IPS-NIHi11 (cell line): ENCODE measurements at regions not wholly inside any gene's neighbourhood (a gene's known extent, or its start where the extent isn't known, plus 50 kb on each side); places are given as distances from the start of the nearest gene placed in this dataset.
"Not testable (repeated sequence)": the region's sequence is repeated elsewhere in the genome, so short reads cannot be mapped to it uniquely, and the experiment has no call there.

Experiments used
- DNase-seq: peaks from one replicate; pipeline ENCODE4 v3.0.0; 2012; ENCODE audit warnings: mixed read lengths, low spot score

DNA sequence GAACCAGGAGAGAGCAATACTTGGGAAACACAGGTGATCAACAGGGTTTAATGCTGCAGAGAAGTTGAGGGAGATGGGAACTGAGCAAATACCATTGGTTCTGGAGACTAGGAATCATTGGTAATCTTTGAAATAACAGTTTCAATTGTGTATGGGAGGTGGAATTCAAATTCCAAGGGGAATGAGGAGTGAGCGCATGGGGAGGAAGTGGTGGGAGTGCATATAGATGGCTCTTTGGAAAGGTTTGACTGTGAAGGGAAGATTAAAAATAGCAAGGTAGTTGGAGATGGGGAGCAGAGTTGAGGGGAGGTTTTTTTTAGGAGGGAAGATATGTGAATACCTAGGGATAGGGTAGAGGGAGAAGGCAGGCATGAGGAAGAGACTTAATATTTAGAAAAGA is 51.1 kb upstream of the ROPN1 start:
- no peak for DNase-seq

DNA sequence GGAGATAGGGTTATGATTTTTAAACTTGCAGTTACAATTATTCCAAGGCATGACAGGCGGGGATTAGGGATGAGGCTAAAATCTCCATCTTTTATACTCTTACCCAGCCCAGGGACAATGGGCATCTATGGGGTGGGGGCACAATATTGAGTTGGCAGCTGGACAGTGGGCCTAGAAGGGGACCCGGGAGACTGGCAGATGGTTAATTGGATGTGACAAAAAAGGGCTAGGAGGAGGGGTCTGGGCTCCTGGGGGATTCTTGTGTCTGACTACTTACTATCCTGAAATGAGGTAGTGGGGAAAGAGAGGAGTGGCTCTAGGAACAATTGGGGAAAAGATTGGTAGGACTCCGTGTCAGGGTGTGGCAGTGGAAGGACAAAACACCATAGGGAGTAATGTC is 53.0 kb upstream of the ROPN1 start:
- DNase-seq = no peak

GRCh38 chr3:124048967-124049798 is 57.3 kb upstream of the ROPN1 start:
- no peak for DNase-seq

- DNase-seq = no peak
Measured at GRCh38 chr3:124051636-124052035, 59.7 kb upstream of the ROPN1 start.

- no peak for DNase-seq
Measured at GRCh38 chr3:124053871-124054270, 61.9 kb upstream of the ROPN1 start.

DNA sequence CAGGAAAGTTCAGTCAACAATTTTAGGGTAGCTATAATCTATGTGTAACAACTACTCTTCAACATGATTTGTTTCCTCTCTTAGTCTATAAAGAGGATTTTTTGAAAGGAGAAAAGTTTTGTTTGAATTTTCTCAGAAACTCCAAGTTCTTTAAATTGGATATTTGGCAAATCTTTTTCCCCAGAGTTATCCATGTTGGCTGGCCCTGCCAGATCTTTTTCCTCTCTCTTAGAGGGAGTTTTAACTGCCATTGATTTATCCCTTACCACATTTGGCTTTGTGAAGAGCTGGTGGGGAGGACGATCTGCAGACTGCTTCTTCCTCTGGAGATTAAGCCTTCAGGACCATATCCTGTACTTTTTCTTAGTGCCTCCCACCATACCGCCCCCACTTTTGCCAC is 64.9 kb upstream of the ROPN1 start:
- no peak for DNase-seq

DNA sequence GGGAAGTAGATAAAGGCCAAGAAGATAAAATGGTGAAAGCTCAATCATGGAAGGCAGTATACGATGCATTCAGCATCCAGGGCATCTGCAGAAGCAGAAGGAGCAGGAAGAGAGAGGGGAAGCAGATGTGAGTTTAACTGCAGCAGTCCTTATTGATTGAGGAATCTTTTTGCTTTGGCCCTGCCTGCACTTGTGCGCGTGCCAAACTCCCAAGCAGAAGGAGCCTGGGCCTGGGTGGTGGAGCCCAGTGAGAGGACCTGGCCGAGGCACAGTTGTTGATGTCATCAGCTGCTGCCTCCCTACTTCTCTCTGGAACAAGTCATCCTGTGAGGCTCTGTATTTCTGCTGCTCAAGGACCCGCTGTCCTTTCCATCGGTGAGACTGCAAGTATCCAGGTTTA is 65.5 kb upstream of the ROPN1 start:
- no peak for DNase-seq

- no peak for DNase-seq
Measured at GRCh38 chr3:124059580-124059979, 67.7 kb upstream of the ROPN1 start.

DNA sequence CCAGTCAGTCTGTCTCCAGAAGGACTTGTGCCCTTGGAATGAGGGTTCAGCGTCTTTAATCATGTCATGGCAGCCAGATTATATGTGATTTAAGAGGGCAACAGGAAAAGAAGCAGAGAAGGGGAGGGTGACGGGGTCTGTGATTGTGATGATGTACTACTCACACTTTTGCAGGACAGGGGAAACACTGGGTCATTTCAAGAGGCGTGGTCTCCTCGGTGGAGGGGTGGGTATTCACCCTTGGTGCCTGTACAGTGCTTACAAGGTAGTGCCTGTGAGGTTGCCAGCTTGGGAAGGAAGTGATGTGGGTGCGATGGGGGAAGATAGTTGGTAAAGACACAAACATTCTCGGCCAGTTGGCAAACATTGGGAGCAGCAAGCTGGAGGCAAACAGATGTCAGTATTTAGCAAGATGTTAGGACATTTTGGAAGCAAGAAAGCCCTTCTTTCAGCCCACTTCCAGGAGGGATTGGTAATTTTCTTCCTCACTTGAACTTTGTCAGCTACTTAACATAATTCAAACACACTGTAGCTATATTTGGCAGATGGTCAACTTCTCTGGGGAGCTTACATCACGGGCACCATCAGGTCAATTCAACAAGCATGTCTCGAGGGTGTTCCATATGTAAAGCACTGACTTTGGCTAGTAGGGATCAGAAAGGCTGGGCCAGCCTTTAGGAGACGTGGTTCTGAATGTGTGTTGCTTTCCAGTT is 71.4 kb upstream of the ROPN1 start:
- DNase-seq = no peak

GRCh38 chr3:124064050-124064449 is 72.1 kb upstream of the ROPN1 start:
- no peak for DNase-seq

- not testable (repeated sequence) for DNase-seq
Measured at GRCh38 chr3:124066543-124066942, 74.6 kb upstream of the ROPN1 start.

- DNase-seq = not testable (repeated sequence)
Measured at GRCh38 chr3:124069706-124070105, 77.8 kb upstream of the ROPN1 start.

DNA sequence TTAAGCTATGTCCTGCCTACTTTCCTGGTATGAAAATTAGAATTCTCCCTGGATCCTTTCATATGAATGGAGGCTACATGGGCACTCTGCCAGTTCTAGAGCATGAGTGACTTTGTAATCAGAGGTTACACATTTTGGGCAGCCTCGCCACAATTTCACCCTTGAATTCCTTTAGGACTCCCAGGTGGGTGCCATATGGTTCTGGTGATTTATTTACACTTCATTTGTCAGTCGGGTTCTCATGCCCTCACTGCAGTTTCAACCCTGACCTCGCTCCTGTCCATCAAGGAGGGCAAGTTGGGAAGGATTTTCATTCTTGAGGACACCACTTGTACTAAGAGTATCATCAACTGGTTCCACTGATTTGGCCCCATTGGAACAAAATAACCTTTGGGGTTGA is 83.2 kb upstream of the ROPN1 start:
- not testable (repeated sequence) for DNase-seq

DNA sequence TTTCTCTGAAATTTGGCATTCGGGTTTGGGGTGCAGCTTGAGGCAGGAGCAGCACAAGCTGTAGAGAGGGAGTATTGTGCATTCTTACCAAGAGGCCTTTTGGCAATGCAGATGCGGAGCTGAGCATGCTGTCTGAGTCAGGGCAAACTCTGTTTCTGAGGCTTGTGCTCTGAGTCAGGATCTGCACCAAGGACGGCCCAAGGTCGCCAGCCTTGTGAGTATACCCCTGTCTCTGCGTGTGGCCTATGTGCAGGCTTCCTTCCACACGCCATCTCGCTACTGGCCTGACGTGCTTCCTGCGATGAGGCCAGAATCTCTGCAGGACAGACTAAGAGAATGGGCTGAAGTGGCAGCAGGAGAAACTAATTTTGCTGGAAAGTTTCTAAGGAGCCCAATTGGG is 83.8 kb upstream of the ROPN1 start:
- DNase-seq = no peak

DNA sequence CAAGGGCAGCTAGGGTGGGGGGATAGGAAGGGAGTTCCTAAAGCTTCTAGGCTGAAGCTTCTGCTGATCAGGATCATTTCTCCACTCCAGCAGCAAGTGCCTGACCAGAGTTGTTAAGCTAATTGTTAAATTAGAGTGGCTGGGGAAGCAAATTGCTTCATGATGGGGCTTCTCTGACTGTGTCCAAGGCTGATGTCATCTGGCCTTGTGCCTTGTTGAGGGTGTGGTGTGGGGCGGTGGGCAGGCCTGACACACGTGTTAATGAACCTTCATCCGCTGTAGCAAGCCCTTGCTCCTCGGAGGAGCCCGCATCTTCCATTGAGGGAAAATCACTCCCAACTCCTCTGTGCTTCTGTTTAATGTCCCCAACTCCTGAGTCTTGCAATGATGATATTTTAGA is 84.3 kb upstream of the ROPN1 start:
- no peak for DNase-seq

- peak; percentile 43 for DNase-seq
Measured at GRCh38 chr3:124078953-124079911, 87.3 kb upstream of the ROPN1 start.

DNA sequence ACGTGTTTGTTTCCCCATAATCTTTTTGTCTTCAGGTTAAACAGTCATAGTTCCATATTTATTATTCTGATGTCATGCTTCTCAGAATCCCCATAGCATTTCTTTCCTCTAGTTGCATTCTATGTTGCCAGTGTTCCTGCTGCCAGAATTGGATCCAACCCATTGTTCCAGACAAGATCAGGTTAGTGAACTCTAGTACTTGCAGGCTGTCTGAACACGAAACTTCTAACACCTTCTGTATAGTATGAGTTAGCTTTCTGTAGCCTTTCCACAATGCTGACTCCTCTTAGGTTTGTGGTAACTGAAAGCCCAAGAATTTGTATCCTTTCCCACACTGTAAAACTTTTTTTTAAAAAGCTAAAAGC is 88.0 kb upstream of the ROPN1 start:
- DNase-seq = no peak

GRCh38 chr3:124082343-124082742 is 90.4 kb upstream of the ROPN1 start:
- DNase-seq = no peak

GRCh38 chr3:124084022-124084881 is 92.3 kb upstream of the ROPN1 start:
- DNase-seq = no peak

DNA sequence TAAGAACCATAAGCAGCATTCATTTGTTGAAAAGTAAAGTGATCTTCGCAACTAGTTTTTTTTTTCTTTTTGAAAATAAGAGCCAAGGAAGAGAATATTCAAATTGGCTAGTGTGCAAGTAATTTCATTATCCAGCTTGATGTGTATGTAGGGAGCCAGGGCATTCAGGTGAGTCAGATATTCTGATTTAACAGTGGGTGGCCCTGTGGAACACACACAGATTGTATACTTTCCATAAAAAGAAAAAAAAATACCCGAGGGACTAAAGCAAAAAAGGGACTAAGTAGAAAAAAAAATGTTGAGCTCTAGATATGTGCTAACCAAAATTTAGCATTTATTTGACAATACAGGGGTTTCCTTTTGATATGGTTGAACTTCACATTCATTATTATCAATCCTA is 96.9 kb upstream of the ROPN1 start:
- no peak for DNase-seq

GRCh38 chr3:124089214-124089613 is 97.3 kb upstream of the ROPN1 start:
- no peak for DNase-seq

DNA sequence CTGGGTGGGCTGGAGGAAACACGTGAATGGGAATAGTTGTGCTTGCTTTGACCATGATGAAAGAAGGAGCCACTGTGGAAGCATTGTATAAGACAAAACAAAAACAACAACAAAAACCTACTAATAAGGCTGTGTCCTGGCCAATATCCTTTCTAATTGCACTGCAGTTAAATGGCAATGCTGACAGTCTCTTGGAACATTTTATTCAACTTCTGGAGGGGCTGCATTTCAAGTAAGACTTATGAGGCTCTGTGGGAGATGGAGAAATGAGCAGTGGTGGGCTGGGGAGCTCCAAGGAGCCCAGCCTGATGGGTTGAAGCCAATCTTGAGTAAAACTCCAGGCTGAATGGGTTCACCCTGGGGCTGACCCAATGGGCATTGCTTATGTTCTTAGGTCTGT is 99.8 kb upstream of the ROPN1 start:
- no peak for DNase-seq
